ENCODE measurements at regions not wholly inside any gene's neighbourhood (a gene's known extent, or its start where the extent isn't known, plus 50 kb on each side); places are given as distances from the start of the nearest gene placed in this dataset.

DNA sequence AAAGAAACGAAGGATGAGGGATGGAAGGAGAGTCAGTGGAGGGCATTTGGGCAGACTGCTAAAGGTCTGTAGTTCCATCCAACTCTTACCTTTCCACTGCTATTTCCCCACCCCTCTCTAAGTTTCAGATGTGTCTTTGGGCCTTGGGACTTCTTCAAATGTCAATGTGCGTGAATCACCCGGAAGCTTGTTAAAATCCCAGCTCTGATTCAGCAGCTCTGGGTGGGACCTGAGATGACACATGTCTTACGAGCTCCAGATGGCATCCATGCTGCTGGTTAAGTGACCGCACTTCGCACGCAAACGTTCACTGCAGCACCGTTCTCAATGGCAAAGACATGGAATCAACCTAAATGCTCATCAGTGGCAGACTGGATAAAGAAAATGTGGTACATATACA lies 309.9 kb downstream of the VRK1 start:
- TF ChIP-seq YY1 (IDR thresholded peaks at IDR 0.05; ENCODE audit: insufficient read depth, insufficient read length) (no peak), ZNF274 (IDR thresholded peaks at IDR 0.05; ENCODE audit: low read depth, low read length) (no peak), SUZ12 (IDR thresholded peaks at IDR 0.05; ENCODE audit: extremely low read depth, insufficient read depth, insufficient read length) (no peak)
